ENCODE measurements at regions not wholly inside any gene's neighbourhood (a gene's known extent, or its start where the extent isn't known, plus 50 kb on each side); places are given as distances from the start of the nearest gene placed in this dataset.
"Not testable (repeated sequence)": the region's sequence is repeated elsewhere in the genome, so short reads cannot be mapped to it uniquely, and the experiment has no call there.

- DNase-seq: no peak
Measured at GRCh38 chr12:131494216-131494615, 216.7 kb upstream of the SFSWAP start.

- no peak for DNase-seq
Measured at GRCh38 chr12:131494741-131495524, 216.0 kb upstream of the SFSWAP start.

GRCh38 chr12:131497966-131498365, 212.9 kb upstream of the SFSWAP start:
- no peak for DNase-seq

GRCh38 chr12:131499160-131499863, 211.6 kb upstream of the SFSWAP start:
- no peak for DNase-seq

GRCh38 chr12:131499864-131500190, 211.1 kb upstream of the SFSWAP start:
- DNase-seq: no peak

- DNase-seq: no peak
Measured at GRCh38 chr12:131500564-131500963, 210.3 kb upstream of the SFSWAP start.

GRCh38 chr12:131505561-131505960, 205.3 kb upstream of the SFSWAP start:
- no peak for DNase-seq

- DNase-seq: no peak
Measured at GRCh38 chr12:131506426-131506825, 204.5 kb upstream of the SFSWAP start.

- no peak for DNase-seq
Measured at GRCh38 chr12:131507094-131507493, 203.8 kb upstream of the SFSWAP start.

- no peak for DNase-seq
Measured at GRCh38 chr12:131507881-131508280, 203.0 kb upstream of the SFSWAP start.

GRCh38 chr12:131509701-131510100, 201.2 kb upstream of the SFSWAP start:
- no peak for DNase-seq

- no peak for DNase-seq
Measured at GRCh38 chr12:131510431-131510830, 200.5 kb upstream of the SFSWAP start.

- DNase-seq: peak; percentile 42
Measured at GRCh38 chr12:131511391-131511802, 199.5 kb upstream of the SFSWAP start.

GRCh38 chr12:131511803-131512561, 198.9 kb upstream of the SFSWAP start:
- no peak for DNase-seq

GRCh38 chr12:131513606-131514005, 197.3 kb upstream of the SFSWAP start:
- no peak for DNase-seq

- not testable (repeated sequence) for DNase-seq
Measured at GRCh38 chr12:131520553-131520952, 190.3 kb upstream of the SFSWAP start.

GRCh38 chr12:131521326-131521725, 189.6 kb upstream of the SFSWAP start:
- no peak for DNase-seq

- no peak for DNase-seq
Measured at GRCh38 chr12:131525795-131526508, 184.9 kb upstream of the SFSWAP start.

GRCh38 chr12:131527092-131527491, 183.8 kb upstream of the SFSWAP start:
- no peak for DNase-seq

- no peak for DNase-seq
Measured at GRCh38 chr12:131527736-131528135, 183.2 kb upstream of the SFSWAP start.

GRCh38 chr12:131528144-131528543, 182.7 kb upstream of the SFSWAP start:
- DNase-seq: no peak

GRCh38 chr12:131528667-131529066, 182.2 kb upstream of the SFSWAP start:
- DNase-seq: no peak

Measured in 8988T (cell line).